ENCODE measurements at regions not wholly inside any gene's neighbourhood (a gene's known extent, or its start where the extent isn't known, plus 50 kb on each side); places are given as distances from the start of the nearest gene placed in this dataset.

GRCh38 chr18:10169064-10169562 lies 255.3 kb downstream of the VAPA start:
- TF ChIP-seq CTCF (IDR thresholded peaks at IDR 0.05; ENCODE audit: poor library complexity) (no peak), EZH2phosphoT487 (IDR thresholded peaks at IDR 0.05; ENCODE audit: low read depth, severe bottlenecking, unreplicated experiment) (no peak)

Measured in hepatocyte (in vitro differentiated cells).